ENCODE measurements at regions not wholly inside any gene's neighbourhood (a gene's known extent, or its start where the extent isn't known, plus 50 kb on each side); places are given as distances from the start of the nearest gene placed in this dataset.
"Not testable (repeated sequence)": the region's sequence is repeated elsewhere in the genome, so short reads cannot be mapped to it uniquely, and the experiment has no call there.

GRCh38 chr5:34409373-34409772 is 246.8 kb upstream of the RAI14 start:
- no peak for TF ChIP-seq CTCF (IDR thresholded peaks at IDR 0.05; ENCODE audit: insufficient read depth, low read depth, low read length, missing control alignments)
- DNase-seq (ENCODE audit: low read depth): no peak
- no peak overlapping the region for H3K4me3 ChIP-seq (ENCODE audit: low read length)

- TF ChIP-seq CTCF (IDR thresholded peaks at IDR 0.05; ENCODE audit: insufficient read depth, low read depth, low read length, missing control alignments): no peak
- no peak overlapping the region for H3K4me3 ChIP-seq (ENCODE audit: low read length)
- DNase-seq (ENCODE audit: low read depth): peak; percentile 3
These were observed 245.6 kb upstream of the RAI14 start for GRCh38 chr5:34410411-34411139.

GRCh38 chr5:34411470-34412346 is 244.4 kb upstream of the RAI14 start:
- H3K4me3 ChIP-seq (ENCODE audit: low read length): no peak overlapping the region
- no peak for DNase-seq (ENCODE audit: low read depth)
- TF ChIP-seq CTCF (IDR thresholded peaks at IDR 0.05; ENCODE audit: insufficient read depth, low read depth, low read length, missing control alignments): no peak

GRCh38 chr5:34412736-34413135 is 243.4 kb upstream of the RAI14 start:
- no peak for DNase-seq (ENCODE audit: low read depth)
- H3K4me3 ChIP-seq (ENCODE audit: low read length): no peak overlapping the region
- no peak for TF ChIP-seq CTCF (IDR thresholded peaks at IDR 0.05; ENCODE audit: insufficient read depth, low read depth, low read length, missing control alignments)

DNA sequence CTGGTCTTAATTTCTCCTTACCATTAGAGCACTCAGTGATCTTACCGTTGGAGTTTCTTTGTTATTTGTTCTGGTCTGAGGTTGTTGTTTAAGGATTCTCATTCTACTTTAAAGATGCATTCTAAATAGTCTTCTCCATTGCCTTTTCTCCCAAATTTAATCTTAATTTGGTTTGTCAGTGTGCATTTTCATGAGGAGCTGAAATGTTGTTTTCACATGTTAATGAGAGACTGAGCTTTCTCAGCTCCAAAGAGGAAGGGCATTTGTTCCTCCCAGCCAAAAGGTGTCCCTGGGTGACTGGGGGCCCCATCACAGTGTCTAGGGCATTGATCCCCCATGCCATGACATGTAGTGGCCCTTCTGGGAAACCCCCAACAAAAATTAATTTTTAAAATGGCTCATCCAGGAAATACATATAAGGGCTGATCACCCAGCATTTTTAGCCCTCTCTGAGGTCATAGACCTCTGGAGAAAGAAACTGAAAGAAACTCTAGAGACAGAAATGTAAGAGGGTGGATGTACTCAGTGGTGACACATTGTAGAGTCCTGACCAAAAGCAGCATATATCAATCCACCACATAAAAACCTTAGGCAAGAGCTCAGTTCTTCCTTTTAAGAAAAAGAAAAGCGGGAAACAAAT is 240.4 kb upstream of the RAI14 start:
- no peak for DNase-seq (ENCODE audit: low read depth)
- TF ChIP-seq CTCF (IDR thresholded peaks at IDR 0.05; ENCODE audit: insufficient read depth, low read depth, low read length, missing control alignments): no peak
- no peak overlapping the region for H3K4me3 ChIP-seq (ENCODE audit: low read length)

DNA sequence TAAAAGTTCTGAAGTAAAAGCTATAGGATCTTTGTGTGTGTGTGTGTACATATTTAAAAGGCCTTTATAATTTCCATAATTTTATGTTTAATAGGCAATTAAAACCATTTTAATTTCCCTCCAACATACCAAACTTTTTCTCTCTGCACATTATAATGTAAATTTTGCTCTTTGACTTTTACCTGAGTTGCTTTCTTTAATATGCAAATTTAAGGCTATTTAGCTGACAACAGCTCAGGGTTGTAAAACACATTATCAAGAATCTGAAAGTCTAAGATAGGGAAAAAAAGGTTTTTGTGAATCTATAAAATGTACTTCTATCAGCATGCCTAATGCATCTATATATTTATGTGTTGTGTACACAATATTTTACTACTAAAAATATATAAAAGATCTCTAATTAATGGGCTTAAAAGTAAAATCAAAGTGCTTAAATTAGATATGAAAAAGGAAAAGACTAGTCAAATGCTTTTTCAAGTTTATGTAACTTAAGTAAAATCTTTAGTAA is 239.6 kb upstream of the RAI14 start:
- no peak overlapping the region for H3K4me3 ChIP-seq (ENCODE audit: low read length)
- no peak for TF ChIP-seq CTCF (IDR thresholded peaks at IDR 0.05; ENCODE audit: insufficient read depth, low read depth, low read length, missing control alignments)
- no peak for DNase-seq (ENCODE audit: low read depth)

- DNase-seq (ENCODE audit: low read depth); H3K4me3 ChIP-seq (ENCODE audit: low read length): not testable (repeated sequence)
These were observed 235.9 kb upstream of the RAI14 start for GRCh38 chr5:34420191-34420590.

Measured in epithelial cell of esophagus (primary cell).